Astrocyte (in vitro differentiated cells and primary cell): ENCODE measurements at regions not wholly inside any gene's neighbourhood (a gene's known extent, or its start where the extent isn't known, plus 50 kb on each side); places are given as distances from the start of the nearest gene placed in this dataset.

Experiments
- CTCF ChIP-seq: IDR thresholded peaks from 2 replicates; pipeline ENCODE4 v1.5.1; 2011; ENCODE audit warnings: low read depth, mild to moderate bottlenecking, inconsistent platforms, low read length, moderate library complexity; ENCODE audit not compliant: insufficient read depth
- EZH2 ChIP-seq: IDR thresholded peaks from 2 replicates; pipeline ENCODE4 v1.6.1; 2012; ENCODE audit warnings: mild to moderate bottlenecking, low read length, inconsistent platforms; ENCODE audit not compliant: insufficient read depth

GRCh38 chr14:25848601-25849000, 749.2 kb downstream of the NOVA1 start:
- TF ChIP-seq CTCF, result no peak
- no peak for TF ChIP-seq EZH2
